Upper lobe of left lung (tissue), 4 donors: ENCODE measurements at regions not wholly inside any gene's neighbourhood (a gene's known extent, or its start where the extent isn't known, plus 50 kb on each side); places are given as distances from the start of the nearest gene placed in this dataset.

Source experiments
- EP300 ChIP-seq, 4 donors: sonication (generic); formaldehyde crosslinking; IDR thresholded peaks; one replicate each; pipeline ENCODE4 v1.5.1; 2017; ENCODE audit warnings: antibody characterized with exemption in 4 of 4, control low read depth in 2 of 4
- POLR2A ChIP-seq, 4 donors: fragments of 450-650 bp; IDR thresholded peaks; one replicate each; pipeline ENCODE4 v1.5.1; 2016 to 2017; ENCODE audit warnings: antibody characterized with exemption in 4 of 4, mild to moderate bottlenecking in 2 of 4
- POLR2AphosphoS5 ChIP-seq, 2 donors: sonication (generic); formaldehyde crosslinking; IDR thresholded peaks; one replicate each; pipeline ENCODE4 v1.5.1; 2017; ENCODE audit warnings: antibody characterized with exemption in 2 of 2
- TF ChIP-seq, protein P1 (sequence below), 6 experiments: fragments of 450-650 bp in 4 of 6; fragments of 200-600 bp in 2 of 6; sonication (generic) in 2 of 6; IDR thresholded peaks; one replicate each; pipeline ENCODE4 v1.5.1; 2016 to 2019; ENCODE audit warnings: antibody characterized with exemption in 6 of 6

DNA sequence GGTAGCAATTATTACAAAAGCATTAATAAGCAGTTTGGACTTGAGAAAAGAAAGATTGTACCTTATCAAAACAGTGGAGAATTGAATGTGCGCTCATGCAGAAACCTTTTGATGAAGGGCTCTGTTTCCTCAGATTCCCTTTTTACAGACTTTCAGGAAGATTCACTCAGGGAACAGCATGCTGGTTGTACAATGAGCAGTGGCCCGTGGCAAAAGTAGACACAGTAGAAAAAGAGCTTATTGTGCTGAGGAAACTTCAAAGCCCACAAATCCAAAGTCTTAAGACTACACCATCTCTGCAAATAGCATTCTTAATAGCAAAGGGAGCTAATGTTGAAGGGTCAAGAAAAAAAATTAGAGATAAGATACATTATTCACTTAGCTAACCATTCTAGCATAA is 858.9 kb downstream of the PDHA2 start:
- TF ChIP-seq, protein P1, sequence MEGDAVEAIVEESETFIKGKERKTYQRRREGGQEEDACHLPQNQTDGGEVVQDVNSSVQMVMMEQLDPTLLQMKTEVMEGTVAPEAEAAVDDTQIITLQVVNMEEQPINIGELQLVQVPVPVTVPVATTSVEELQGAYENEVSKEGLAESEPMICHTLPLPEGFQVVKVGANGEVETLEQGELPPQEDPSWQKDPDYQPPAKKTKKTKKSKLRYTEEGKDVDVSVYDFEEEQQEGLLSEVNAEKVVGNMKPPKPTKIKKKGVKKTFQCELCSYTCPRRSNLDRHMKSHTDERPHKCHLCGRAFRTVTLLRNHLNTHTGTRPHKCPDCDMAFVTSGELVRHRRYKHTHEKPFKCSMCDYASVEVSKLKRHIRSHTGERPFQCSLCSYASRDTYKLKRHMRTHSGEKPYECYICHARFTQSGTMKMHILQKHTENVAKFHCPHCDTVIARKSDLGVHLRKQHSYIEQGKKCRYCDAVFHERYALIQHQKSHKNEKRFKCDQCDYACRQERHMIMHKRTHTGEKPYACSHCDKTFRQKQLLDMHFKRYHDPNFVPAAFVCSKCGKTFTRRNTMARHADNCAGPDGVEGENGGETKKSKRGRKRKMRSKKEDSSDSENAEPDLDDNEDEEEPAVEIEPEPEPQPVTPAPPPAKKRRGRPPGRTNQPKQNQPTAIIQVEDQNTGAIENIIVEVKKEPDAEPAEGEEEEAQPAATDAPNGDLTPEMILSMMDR (IDR thresholded peaks at IDR 0.05) = no peak
- TF ChIP-seq EP300 (IDR thresholded peaks at IDR 0.05) (no peak), POLR2A (IDR thresholded peaks at IDR 0.05) (no peak), POLR2AphosphoS5 (IDR thresholded peaks at IDR 0.05) (no peak)
